Umbilical cord (tissue), 1 donor: ENCODE measurements at regions not wholly inside any gene's neighbourhood (a gene's known extent, or its start where the extent isn't known, plus 50 kb on each side); places are given as distances from the start of the nearest gene placed in this dataset.
A peak's percentile ranks its signal among the peaks of the same experiment; 100 is the strongest.

ENCODE experiments used
- DNase-seq: peaks from one replicate; pipeline ENCODE4 v3.0.0-alpha.2; 2015; ENCODE audit warnings: low spot score

GRCh38 chr2:224211791-224212190 lies 172.7 kb upstream of the SERPINE2 start:
- no peak for DNase-seq

- DNase-seq = no peak
These were observed 172.0 kb upstream of the SERPINE2 start for GRCh38 chr2:224211181-224211480.

GRCh38 chr2:224210286-224211180 lies 171.4 kb upstream of the SERPINE2 start:
- DNase-seq = no peak

GRCh38 chr2:224209555-224210285 lies 170.6 kb upstream of the SERPINE2 start:
- DNase-seq = no peak

- no peak for DNase-seq
These were observed 169.4 kb upstream of the SERPINE2 start for GRCh38 chr2:224208443-224208842.

GRCh38 chr2:224208007-224208406 lies 168.9 kb upstream of the SERPINE2 start:
- no peak for DNase-seq

GRCh38 chr2:224206816-224207215 lies 167.7 kb upstream of the SERPINE2 start:
- DNase-seq = no peak

- DNase-seq = no peak
These were observed 163.3 kb upstream of the SERPINE2 start for GRCh38 chr2:224202281-224202865.

GRCh38 chr2:224198436-224198835 lies 159.3 kb upstream of the SERPINE2 start:
- DNase-seq = no peak

GRCh38 chr2:224196810-224197209 lies 157.7 kb upstream of the SERPINE2 start:
- no peak for DNase-seq

GRCh38 chr2:224195925-224196571 lies 157.0 kb upstream of the SERPINE2 start:
- DNase-seq = peak; percentile 23

- no peak for DNase-seq
These were observed 155.1 kb upstream of the SERPINE2 start for GRCh38 chr2:224194161-224194560.

GRCh38 chr2:224191465-224191864 lies 152.4 kb upstream of the SERPINE2 start:
- DNase-seq = no peak

- no peak for DNase-seq
These were observed 151.8 kb upstream of the SERPINE2 start for GRCh38 chr2:224190936-224191270.

- DNase-seq = no peak
These were observed 151.3 kb upstream of the SERPINE2 start for GRCh38 chr2:224190234-224190935.

GRCh38 chr2:224187220-224187619 lies 148.1 kb upstream of the SERPINE2 start:
- DNase-seq = no peak

GRCh38 chr2:224185023-224185601 lies 146.0 kb upstream of the SERPINE2 start:
- DNase-seq = no peak

GRCh38 chr2:224183086-224183485 lies 144.0 kb upstream of the SERPINE2 start:
- DNase-seq = no peak

GRCh38 chr2:224182498-224182897 lies 143.4 kb upstream of the SERPINE2 start:
- no peak for DNase-seq

GRCh38 chr2:224181534-224182155 lies 142.6 kb upstream of the SERPINE2 start:
- DNase-seq = no peak

- no peak for DNase-seq
These were observed 141.7 kb upstream of the SERPINE2 start for GRCh38 chr2:224180810-224181209.
